HG03432 (cell line): ENCODE measurements at regions not wholly inside any gene's neighbourhood (a gene's known extent, or its start where the extent isn't known, plus 50 kb on each side); places are given as distances from the start of the nearest gene placed in this dataset.
A peak's percentile ranks its signal among the peaks of the same experiment; 100 is the strongest.

Experiments used
- ATAC-seq: cut with Tn5 transposase; IDR thresholded peaks from one replicate; pipeline ENCODE4 v1.9.1; 2021; ENCODE audit warnings: mild to moderate bottlenecking, moderate library complexity; ENCODE audit not compliant: unreplicated experiment

DNA sequence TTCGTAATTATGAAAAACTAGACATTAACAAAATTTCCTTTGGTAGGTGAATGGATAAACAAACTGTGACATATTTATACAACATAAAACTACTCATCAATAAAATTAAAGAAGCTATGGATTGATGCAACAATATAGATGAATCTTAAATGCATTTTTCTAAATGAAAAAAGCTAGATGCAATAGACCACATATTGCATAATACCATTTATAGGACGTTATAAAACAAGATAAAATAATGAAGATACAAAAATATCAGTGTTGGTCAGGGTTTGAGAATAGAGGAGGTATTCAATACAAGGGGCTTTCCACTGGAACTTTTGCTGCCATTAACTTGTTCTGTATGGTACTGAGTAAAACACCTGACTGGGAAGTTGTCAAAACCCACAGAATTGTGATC lies 314.4 kb downstream of the GRB14 start:
- ATAC-seq, result no peak

- ATAC-seq, result no peak
These were observed 318.5 kb downstream of the GRB14 start for GRCh38 chr2:164302786-164303185.

- no peak for ATAC-seq
These were observed 333.0 kb downstream of the GRB14 start for GRCh38 chr2:164288235-164288634.

GRCh38 chr2:164287056-164287455 lies 334.2 kb downstream of the GRB14 start:
- no peak for ATAC-seq

GRCh38 chr2:164285576-164285975 lies 335.7 kb downstream of the GRB14 start:
- ATAC-seq, result no peak

- no peak for ATAC-seq
These were observed 339.4 kb downstream of the GRB14 start for GRCh38 chr2:164281896-164282295.

- no peak for ATAC-seq
These were observed 345.6 kb downstream of the GRB14 start for GRCh38 chr2:164275659-164276058.

GRCh38 chr2:164260506-164260905 lies 360.8 kb downstream of the GRB14 start:
- no peak for ATAC-seq

DNA sequence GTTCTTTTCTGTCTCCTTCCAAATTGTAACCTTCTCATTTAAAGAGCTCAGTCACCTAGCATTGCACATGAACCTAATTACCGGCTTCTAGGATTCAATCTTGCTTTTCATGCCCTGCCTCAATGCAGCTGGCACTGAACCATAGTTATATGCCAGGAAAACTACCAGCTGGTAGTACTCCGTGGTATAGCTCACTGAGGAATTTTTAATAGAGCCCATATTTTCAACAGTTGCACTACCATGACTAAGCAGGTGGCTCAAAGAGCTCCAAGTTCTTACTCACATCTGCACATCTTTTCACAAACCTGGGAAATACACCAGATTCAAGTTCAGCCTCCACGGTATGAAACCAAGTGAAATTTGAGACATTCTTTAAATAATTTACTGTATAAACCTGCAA lies 363.5 kb downstream of the GRB14 start:
- no peak for ATAC-seq

DNA sequence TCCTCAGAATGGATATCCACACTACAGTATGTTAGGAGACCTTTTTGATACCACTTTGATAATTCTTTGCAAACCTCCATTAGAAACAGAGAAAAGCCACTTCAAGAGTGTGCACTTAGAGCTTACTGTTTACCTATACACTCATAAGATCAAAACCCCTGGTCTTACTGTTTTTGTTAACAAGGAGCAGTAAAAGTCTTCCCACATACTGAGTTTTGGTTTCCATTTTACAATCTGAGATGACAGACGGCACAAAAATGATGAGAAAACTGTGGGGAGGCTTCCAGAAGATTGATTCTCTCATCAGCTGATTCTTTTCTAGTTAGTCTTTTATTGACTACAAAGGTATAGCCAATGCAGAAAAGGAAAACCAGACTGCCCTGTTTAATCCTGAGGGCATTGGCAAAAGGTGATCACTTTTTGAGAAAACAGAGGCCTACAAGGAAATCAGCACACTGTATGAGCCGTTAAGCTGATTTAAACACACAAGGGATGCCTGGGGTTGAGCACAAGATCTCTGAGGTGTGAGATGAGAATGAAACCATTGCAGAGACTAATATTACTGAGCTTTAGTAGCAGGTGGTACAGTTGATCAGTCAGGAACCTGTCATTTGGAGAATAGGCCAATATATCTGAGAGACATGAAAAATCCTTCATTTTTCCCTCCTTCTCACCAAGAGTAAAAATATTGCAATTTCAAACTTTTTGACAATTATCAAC lies 368.6 kb downstream of the GRB14 start:
- ATAC-seq, result peak; percentile 94

GRCh38 chr2:164243315-164243714 lies 378.0 kb downstream of the GRB14 start:
- ATAC-seq, result no peak

DNA sequence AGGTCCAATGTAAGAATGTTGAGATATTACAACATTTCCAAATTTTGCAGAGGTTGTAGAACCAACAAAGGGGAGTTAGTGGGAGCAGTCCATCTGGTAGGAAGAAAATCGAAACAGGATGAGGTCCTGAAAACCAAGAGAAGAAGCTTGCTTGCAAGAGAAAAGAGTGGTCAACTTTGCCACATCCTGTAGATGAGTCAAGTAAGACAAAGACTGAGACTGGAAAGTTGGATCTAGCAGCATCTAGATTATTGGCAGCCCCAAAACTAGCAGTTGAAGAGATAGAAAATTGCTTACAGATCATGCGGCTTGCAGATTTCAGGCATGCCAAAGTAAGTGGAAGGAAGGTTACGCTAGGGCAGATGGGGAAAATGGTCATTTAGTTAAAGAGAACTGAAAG lies 378.9 kb downstream of the GRB14 start:
- no peak for ATAC-seq

DNA sequence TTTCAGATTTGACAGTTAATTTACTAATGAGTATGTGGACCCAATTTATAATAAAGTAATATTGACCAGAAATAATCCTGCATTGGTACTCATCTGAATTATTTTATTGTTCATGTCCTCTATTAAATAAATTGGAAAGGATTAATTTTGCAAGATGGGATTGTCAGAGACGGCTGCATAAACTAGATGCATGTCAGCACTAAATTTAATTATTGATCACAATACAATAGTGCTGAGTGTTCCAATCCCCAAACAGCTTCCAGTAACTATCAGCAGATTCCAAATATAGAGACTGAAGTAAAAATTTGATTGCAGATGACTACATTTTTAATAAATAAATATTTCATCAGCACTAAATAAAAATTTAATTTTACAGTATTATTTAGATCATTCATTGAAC lies 387.2 kb downstream of the GRB14 start:
- ATAC-seq, result no peak

GRCh38 chr2:164224007-164224406 lies 397.3 kb downstream of the GRB14 start:
- no peak for ATAC-seq

- no peak for ATAC-seq
These were observed 399.8 kb downstream of the GRB14 start for GRCh38 chr2:164221473-164221872.

DNA sequence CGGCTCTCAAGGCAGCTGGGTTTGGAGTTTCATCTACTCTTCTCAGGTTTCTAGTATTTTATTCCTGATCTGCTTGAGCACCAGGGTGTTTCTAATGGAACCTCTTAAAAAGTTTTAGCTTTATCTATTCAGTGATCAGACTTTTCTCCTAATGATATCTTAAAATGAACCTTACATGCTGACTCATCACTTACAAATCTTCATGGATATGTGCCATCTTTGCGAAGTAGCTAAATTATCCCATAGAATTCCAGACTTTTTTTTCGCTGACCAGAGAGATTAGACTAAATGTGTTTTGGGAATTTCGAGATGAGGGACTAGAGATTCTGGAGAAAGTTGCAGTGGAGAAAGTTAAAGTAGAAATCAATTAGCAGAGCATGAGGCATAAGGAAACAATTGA lies 401.0 kb downstream of the GRB14 start:
- ATAC-seq, result no peak

DNA sequence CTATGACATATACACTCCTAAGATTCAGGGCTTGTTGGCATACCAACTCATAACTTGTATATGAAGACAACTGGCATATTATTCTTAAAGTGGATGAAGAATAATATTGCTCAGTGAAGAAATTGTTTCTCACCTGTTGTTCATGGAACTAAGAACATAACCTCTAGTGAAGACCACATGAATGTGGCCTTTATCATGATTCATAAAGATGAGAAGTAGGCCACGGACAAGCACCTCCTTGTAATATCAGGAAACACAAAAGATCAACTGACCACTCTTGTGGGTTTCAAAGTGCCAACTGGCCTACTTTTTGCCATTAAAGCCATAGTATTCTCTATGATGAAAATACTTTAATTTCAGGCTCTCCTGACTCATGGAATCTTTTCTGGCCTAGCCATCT lies 407.4 kb downstream of the GRB14 start:
- no peak for ATAC-seq

- no peak for ATAC-seq
These were observed 415.9 kb downstream of the GRB14 start for GRCh38 chr2:164205347-164205746.

- ATAC-seq, result no peak
These were observed 418.2 kb downstream of the GRB14 start for GRCh38 chr2:164203131-164203530.

DNA sequence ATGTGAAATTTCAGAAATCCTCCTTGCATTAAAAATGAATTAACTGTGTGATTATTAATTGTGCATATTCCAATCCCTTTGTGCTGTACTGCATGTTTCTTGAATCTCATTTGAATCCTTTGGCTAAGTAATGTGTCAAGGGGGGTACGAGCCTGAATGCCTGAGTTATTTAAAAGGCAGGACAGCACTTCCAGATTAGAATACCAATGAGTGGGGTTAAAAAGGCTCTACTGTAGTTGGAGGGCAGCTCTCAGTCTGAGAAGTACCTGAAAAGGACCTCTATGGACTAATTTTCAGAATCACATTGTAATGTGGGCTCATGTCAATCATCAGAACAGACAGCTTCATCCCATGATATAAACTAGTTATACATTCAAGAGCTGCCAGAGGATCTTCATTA lies 423.0 kb downstream of the GRB14 start:
- no peak for ATAC-seq

- ATAC-seq, result no peak
These were observed 430.6 kb downstream of the GRB14 start for GRCh38 chr2:164190700-164191099.

- no peak for ATAC-seq
These were observed 431.4 kb downstream of the GRB14 start for GRCh38 chr2:164189851-164190250.

DNA sequence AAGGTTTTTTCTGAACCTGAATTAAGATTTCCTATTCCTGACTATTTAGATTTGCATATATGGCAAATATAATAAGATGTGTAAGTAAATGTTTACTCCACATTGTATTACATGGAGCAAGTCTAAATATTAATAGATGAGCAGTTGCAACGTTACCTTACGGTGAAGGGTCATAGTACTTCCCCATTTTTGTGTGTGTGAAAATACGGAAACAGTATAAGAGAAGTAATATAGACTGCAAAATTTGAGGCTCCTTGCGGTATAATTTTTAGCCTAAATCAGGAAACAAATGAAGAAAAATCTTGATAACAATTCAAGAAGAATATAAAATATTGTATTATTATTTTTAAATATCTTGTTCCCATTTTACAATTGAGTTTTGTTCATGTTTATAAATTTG lies 434.2 kb downstream of the GRB14 start:
- no peak for ATAC-seq
